OCI-LY7 (cell line): ENCODE measurements at regions not wholly inside any gene's neighbourhood (a gene's known extent, or its start where the extent isn't known, plus 50 kb on each side); places are given as distances from the start of the nearest gene placed in this dataset.

ENCODE experiments used
- CTCF ChIP-seq: fragments of 200-600 bp; sonication (generic); conservative IDR thresholded peaks from 2 replicates; pipeline ENCODE4 v1.5.1; 2014; ENCODE audit warnings: mild to moderate bottlenecking, antibody characterized with exemption, low read length, moderate library complexity, mixed read lengths
- EZH2phosphoT487 ChIP-seq: fragments of 200-600 bp; sonication (generic); IDR thresholded peaks from 2 replicates; pipeline ENCODE4 v1.6.1; 2018; ENCODE audit warnings: low read depth, borderline replicate concordance, mild to moderate bottlenecking, mixed run types, antibody characterized with exemption, low read length, moderate library complexity, mixed read lengths

- no peak for TF ChIP-seq CTCF
- no peak for TF ChIP-seq EZH2phosphoT487
Measured at GRCh38 chr4:27534488-27534887, 673.8 kb downstream of the STIM2 start.
